GM23248 (cell line): ENCODE measurements at regions not wholly inside any gene's neighbourhood (a gene's known extent, or its start where the extent isn't known, plus 50 kb on each side); places are given as distances from the start of the nearest gene placed in this dataset.

Experiments used
- DNase-seq: peaks from one replicate; pipeline ENCODE4 v3.0.0-alpha.2; 2015
- H2AFZ ChIP-seq: fragments of 200-600 bp; sonication (generic); 2 replicates; pipeline ENCODE4 v1.6.1; 2016; ENCODE audit warnings: antibody characterized with exemption
- H3F3A ChIP-seq: fragments of 200-600 bp; sonication (generic); 2 replicates; pipeline ENCODE4 v1.6.1; 2016; ENCODE audit warnings: mild to moderate bottlenecking, antibody characterized with exemption, mixed run types; ENCODE audit not compliant: insufficient read depth
- H3K27ac ChIP-seq: fragments of 200-600 bp; sonication (generic); 2 replicates; pipeline ENCODE4 v1.5.1; 2016; ENCODE audit warnings: mild to moderate bottlenecking
- H3K27me3 ChIP-seq: fragments of 200-600 bp; sonication (generic); replicated peaks from 2 replicates; pipeline ENCODE4 v1.6.1; 2016; ENCODE audit warnings: mild to moderate bottlenecking; ENCODE audit not compliant: insufficient read depth
- H3K36me3 ChIP-seq: fragments of 200-600 bp; sonication (generic); 2 replicates; pipeline ENCODE4 v1.6.1; 2016; ENCODE audit warnings: low read depth, mild to moderate bottlenecking
- H3K4me1 ChIP-seq: fragments of 200-600 bp; sonication (generic); 2 replicates; pipeline ENCODE4 v1.6.1; 2016; ENCODE audit warnings: mild to moderate bottlenecking; ENCODE audit not compliant: insufficient read depth
- H3K4me2 ChIP-seq: fragments of 200-600 bp; sonication (generic); one replicate; pipeline ENCODE4 v1.6.1; 2016; ENCODE audit warnings: mild to moderate bottlenecking; ENCODE audit not compliant: unreplicated experiment
- H3K4me3 ChIP-seq: fragments of 200-600 bp; sonication (generic); 2 replicates; pipeline ENCODE4 v1.5.1; 2016; ENCODE audit warnings: mild to moderate bottlenecking
- H3K79me2 ChIP-seq: fragments of 200-600 bp; sonication (generic); 2 replicates; pipeline ENCODE4 v1.6.1; 2016; ENCODE audit warnings: mild to moderate bottlenecking; ENCODE audit not compliant: insufficient read depth
- H3K9ac ChIP-seq: fragments of 200-600 bp; sonication (generic); 2 replicates; pipeline ENCODE4 v1.6.1; 2016; ENCODE audit warnings: mild to moderate bottlenecking
- H3K9me2 ChIP-seq: fragments of 200-600 bp; sonication (generic); 2 replicates; pipeline ENCODE4 v1.6.1; 2016; ENCODE audit warnings: mixed run types, mild to moderate bottlenecking, moderate library complexity; ENCODE audit not compliant: insufficient read depth
- H3K9me3 ChIP-seq: fragments of 200-600 bp; sonication (generic); one replicate; pipeline ENCODE4 v1.6.1; 2017; ENCODE audit warnings: low read depth
- H4K20me1 ChIP-seq: fragments of 200-600 bp; sonication (generic); 2 replicates; pipeline ENCODE4 v1.6.0; 2016; ENCODE audit not compliant: insufficient read depth
- EZH2 ChIP-seq: fragments of 200-600 bp; sonication (generic); IDR thresholded peaks from 2 replicates; pipeline ENCODE4 v1.6.1; 2018; ENCODE audit warnings: antibody characterized with exemption, mild to moderate bottlenecking; ENCODE audit not compliant: insufficient read depth, poor library complexity, severe bottlenecking
- EZH2phosphoT487 ChIP-seq: fragments of 200-600 bp; sonication (generic); IDR thresholded peaks from 2 replicates; pipeline ENCODE4 v1.6.1; 2018; ENCODE audit warnings: antibody characterized with exemption, moderate library complexity, mild to moderate bottlenecking, low read depth; ENCODE audit not compliant: insufficient read depth
- WGBS, 2 experiments: methylation state at CpG; one replicate each; pipeline ENCODE4 v1.1.6; 2015 to 2017; ENCODE audit warnings: low lambda C conversion rate in 2 of 2, low coverage in 1 of 2; ENCODE audit errors: missing lambda C conversion rate in 2 of 2; 5-methylcytosine and 5-hydroxymethylcytosine counted together
- in situ Hi-C: fragments of 300-500 bp; cut with MboI; formaldehyde crosslinking; loops from 2 replicates; pipeline ENCODE4 v1.15.0; 2020

- H3K9me2 ChIP-seq: no peaks in the 10 kb centered on the region
- WGBS, 2 experiments: 85 to 89% methylated on average over 5 of the region's 5 CpGs
- no peak overlapping the region for H3K4me2 ChIP-seq
- peaks cover 4% of the 10 kb centered on the region; the same call in 1 of the 2 replicates for H3K4me1 ChIP-seq
- no peak overlapping the region for H2AFZ ChIP-seq
- H3K36me3 ChIP-seq: no peaks in the 10 kb centered on the region
- no peaks in the 10 kb centered on the region for H3K9me3 ChIP-seq
- H3K27me3 ChIP-seq: 0 out of 2 replicates have a peak, but pooled peaks cover 3% of the 10 kb centered on the region
- no peaks in the 10 kb centered on the region for H4K20me1 ChIP-seq
- DNase-seq: peak; percentile 33
- no peak overlapping the region for H3K27ac ChIP-seq
- TF ChIP-seq EZH2phosphoT487: no peak
- TF ChIP-seq EZH2: no peak
- H3F3A ChIP-seq: no peaks in the 10 kb centered on the region
- in situ Hi-C loops: no loop called here
- no peaks in the 10 kb centered on the region for H3K79me2 ChIP-seq
- H3K4me3 ChIP-seq: no peak overlapping the region
- H3K9ac ChIP-seq: no peak overlapping the region
These were observed 190.7 kb downstream of the SNX19 start for GRCh38 chr11:130725421-130726233.

GRCh38 chr11:130726234-130727037 lies 189.8 kb downstream of the SNX19 start:
- TF ChIP-seq EZH2 (no peak), EZH2phosphoT487 (no peak)
- Histone ChIP-seq H3K27me3 (0 out of 2 replicates have a peak, but pooled peaks cover 3% of the 10 kb centered on the region), H3K36me3 (no peaks in the 10 kb centered on the region), H2AFZ (no peak overlapping the region), H4K20me1 (no peaks in the 10 kb centered on the region), H3K9me3 (no peaks in the 10 kb centered on the region), H3K79me2 (no peaks in the 10 kb centered on the region), H3K4me1 (peaks cover 4% of the 10 kb centered on the region; the same call in 1 of the 2 replicates), H3K9me2 (no peaks in the 10 kb centered on the region), H3K9ac (no peak overlapping the region), H3K4me3 (no peak overlapping the region), H3K27ac (no peak overlapping the region), H3K4me2 (no peak overlapping the region), H3F3A (no peaks in the 10 kb centered on the region)
- 57% methylated on average over 14 of the region's 14 CpGs for WGBS, 2 experiments
- in situ Hi-C loops: no loop called here
- peak; percentile 39 for DNase-seq

GRCh38 chr11:130727157-130728119 lies 188.8 kb downstream of the SNX19 start:
- WGBS, 2 experiments: 75 to 79% methylated on average over 9 of the region's 9 CpGs
- no peak overlapping the region for H2AFZ ChIP-seq
- H3K9me2 ChIP-seq: no peaks in the 10 kb centered on the region
- peak; percentile 12 for DNase-seq
- peaks cover 4% of the 10 kb centered on the region; the same call in 1 of the 2 replicates for H3K4me1 ChIP-seq
- no peaks in the 10 kb centered on the region for H3K79me2 ChIP-seq
- H3K4me2 ChIP-seq: no peak overlapping the region
- H3K9me3 ChIP-seq: no peaks in the 10 kb centered on the region
- H3K36me3 ChIP-seq: no peaks in the 10 kb centered on the region
- H3K27ac ChIP-seq: no peak overlapping the region
- in situ Hi-C loops: no loop called here
- TF ChIP-seq EZH2: no peak
- TF ChIP-seq EZH2phosphoT487: no peak
- H3F3A ChIP-seq: no peaks in the 10 kb centered on the region
- 0 out of 2 replicates have a peak, but pooled peaks cover 3% of the 10 kb centered on the region for H3K27me3 ChIP-seq
- H4K20me1 ChIP-seq: no peaks in the 10 kb centered on the region
- no peak overlapping the region for H3K9ac ChIP-seq
- no peak overlapping the region for H3K4me3 ChIP-seq
